CD4-positive, alpha-beta T cell (primary cell): ENCODE measurements at regions not wholly inside any gene's neighbourhood (a gene's known extent, or its start where the extent isn't known, plus 50 kb on each side); places are given as distances from the start of the nearest gene placed in this dataset.

ENCODE experiments used
- ATAC-seq: fragments of 200-7000 bp; cut with Tn5 transposase; one replicate; pipeline ENCODE4 v1.10.0; 2022; ENCODE audit warnings: mild to moderate bottlenecking; ENCODE audit not compliant: poor library complexity
- CTCF ChIA-PET: fragments of 350-600 bp; sonication (Branson Sonifier 250); formaldehyde crosslinking; loops from one replicate; lab custom pipeline; 2021; ENCODE audit warnings: antibody characterized with exemption, inconsistent platforms; lab: Charles Lee
- POLR2A ChIA-PET: fragments of 350-600 bp; sonication (Branson Sonifier 250); formaldehyde crosslinking; loops from one replicate; lab custom pipeline; 2021; ENCODE audit warnings: antibody characterized with exemption, inconsistent platforms; lab: Charles Lee
- DNase-seq, 14 experiments: peaks; one replicate each; pipeline ENCODE4 v3.0.0-alpha.2; 2013 to 2020; ENCODE audit warnings: mixed read lengths in 2 of 14
- H3K27ac ChIP-seq, 2 donors: one replicate each; pipeline versions ENCODE4 v1.5.1 to v1.7.0; 2013; ENCODE audit warnings: low read length in 2 of 2, low read depth in 1 of 2, mild to moderate bottlenecking in 1 of 2
- H3K27me3 ChIP-seq, 2 experiments: 1 replicate in 1 of 2; 2 replicates in 1 of 2; pipeline versions ENCODE4 v1.6.1 to v1.7.0; 2013; ENCODE audit warnings: low read length in 2 of 2, control low read depth in 1 of 2, mild to moderate bottlenecking in 1 of 2, moderate library complexity in 1 of 2; ENCODE audit not compliant: insufficient read depth in 2 of 2, control insufficient read depth in 1 of 2
- H3K36me3 ChIP-seq: one replicate; pipeline ENCODE4 v1.6.1; 2013; ENCODE audit warnings: low read length, control low read depth; ENCODE audit not compliant: insufficient read depth
- H3K4me1 ChIP-seq: one replicate; pipeline ENCODE4 v1.6.1; 2013; ENCODE audit warnings: low read length, control low read depth; ENCODE audit not compliant: insufficient read depth
- H3K4me3 ChIP-seq: one replicate; pipeline ENCODE4 v1.5.1; 2013; ENCODE audit warnings: mild to moderate bottlenecking, low read length, moderate library complexity
- H3K9me3 ChIP-seq, 2 experiments: 1 replicate in 1 of 2; 2 replicates in 1 of 2; pipeline versions ENCODE4 v1.6.1 to v1.7.0; 2013; ENCODE audit warnings: low read length in 2 of 2, mild to moderate bottlenecking in 2 of 2, control low read depth in 1 of 2, moderate library complexity in 1 of 2; ENCODE audit not compliant: control insufficient read depth in 1 of 2, insufficient read depth in 1 of 2
- H3K27ac Mint-ChIP-seq: one replicate; pipeline ENCODE4 v1.8.0; 2020; ENCODE audit warnings: mixed read lengths
- H3K27me3 Mint-ChIP-seq: one replicate; pipeline ENCODE4 v1.8.0; 2021; ENCODE audit warnings: mixed read lengths
- H3K36me3 Mint-ChIP-seq: one replicate; pipeline ENCODE4 v1.8.0; 2021; ENCODE audit warnings: low read depth, mixed read lengths
- H3K4me1 Mint-ChIP-seq: one replicate; pipeline ENCODE4 v1.8.0; 2021; ENCODE audit warnings: low read depth, mixed read lengths
- H3K4me3 Mint-ChIP-seq: one replicate; pipeline ENCODE4 v1.8.0; 2020; ENCODE audit warnings: mild to moderate bottlenecking, mixed read lengths
- H3K9me3 Mint-ChIP-seq: one replicate; pipeline ENCODE4 v1.8.0; 2020; ENCODE audit warnings: mixed read lengths
- intact Hi-C, 2 experiments: fragments of 100-400 bp; cut with DNase I in 1 of 2; cut with micrococcal nuclease in 1 of 2; formaldehyde crosslinking; loops; one replicate each; pipeline versions ENCODE4 v1.15.1 to v1.9.0; 2023 to 2025; cut with DNase I, micrococcal nuclease
- TF ChIP-seq, protein P1 (sequence below): fragments of 200-600 bp; IDR thresholded peaks from one replicate; pipeline ENCODE4 v1.8.0; 2022; ENCODE audit warnings: antibody characterized with exemption, mild to moderate bottlenecking

DNA sequence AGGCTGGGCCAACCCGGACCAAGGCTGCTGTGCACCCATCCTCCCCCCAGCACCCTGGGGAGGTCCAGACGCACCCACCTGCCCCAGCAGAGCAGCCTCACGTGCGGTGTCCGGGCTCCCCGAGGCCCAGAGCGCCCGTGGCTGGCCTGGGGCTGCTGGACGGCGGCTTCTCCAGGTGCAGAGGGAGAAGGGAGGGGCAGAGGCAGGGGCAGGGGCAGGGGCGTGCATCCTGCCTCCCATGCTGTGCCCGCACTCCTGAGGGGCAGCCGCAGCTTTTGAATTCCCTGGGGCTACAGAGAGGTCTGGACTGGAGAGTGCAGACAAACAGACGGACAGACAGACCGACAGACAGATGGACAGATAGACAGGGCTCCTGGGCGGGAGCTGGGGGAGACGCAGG lies 83.6 kb upstream of the PRR5 start:
- CTCF ChIA-PET, result no interaction called here
- Histone ChIP-seq H3K4me3 (no peak overlapping the region), H3K4me1 (peaks cover 42% of the 10 kb centered on the region), H3K27ac (no peak overlapping the region), H3K27me3 (no peaks in the 10 kb centered on the region), H3K36me3 (no peaks in the 10 kb centered on the region), H3K9me3 (peaks cover 19 to 37% of the 10 kb centered on the region in 2 experiments)
- TF ChIP-seq, protein P1, sequence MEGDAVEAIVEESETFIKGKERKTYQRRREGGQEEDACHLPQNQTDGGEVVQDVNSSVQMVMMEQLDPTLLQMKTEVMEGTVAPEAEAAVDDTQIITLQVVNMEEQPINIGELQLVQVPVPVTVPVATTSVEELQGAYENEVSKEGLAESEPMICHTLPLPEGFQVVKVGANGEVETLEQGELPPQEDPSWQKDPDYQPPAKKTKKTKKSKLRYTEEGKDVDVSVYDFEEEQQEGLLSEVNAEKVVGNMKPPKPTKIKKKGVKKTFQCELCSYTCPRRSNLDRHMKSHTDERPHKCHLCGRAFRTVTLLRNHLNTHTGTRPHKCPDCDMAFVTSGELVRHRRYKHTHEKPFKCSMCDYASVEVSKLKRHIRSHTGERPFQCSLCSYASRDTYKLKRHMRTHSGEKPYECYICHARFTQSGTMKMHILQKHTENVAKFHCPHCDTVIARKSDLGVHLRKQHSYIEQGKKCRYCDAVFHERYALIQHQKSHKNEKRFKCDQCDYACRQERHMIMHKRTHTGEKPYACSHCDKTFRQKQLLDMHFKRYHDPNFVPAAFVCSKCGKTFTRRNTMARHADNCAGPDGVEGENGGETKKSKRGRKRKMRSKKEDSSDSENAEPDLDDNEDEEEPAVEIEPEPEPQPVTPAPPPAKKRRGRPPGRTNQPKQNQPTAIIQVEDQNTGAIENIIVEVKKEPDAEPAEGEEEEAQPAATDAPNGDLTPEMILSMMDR, result no peak
- Mint-ChIP-seq H3K9me3 (peaks cover 2% of the 10 kb centered on the region), H3K4me3 (no peak overlapping the region), H3K36me3 (no peaks in the 10 kb centered on the region), H3K27ac (no peak overlapping the region), H3K27me3 (no peaks in the 10 kb centered on the region), H3K4me1 (no peaks in the 10 kb centered on the region)
- DNase-seq (peak in 1 of 14 experiments; percentile 14), ATAC-seq (no peak)
- POLR2A ChIA-PET, result no interaction called here
- intact Hi-C loops, result no loop called here

DNA sequence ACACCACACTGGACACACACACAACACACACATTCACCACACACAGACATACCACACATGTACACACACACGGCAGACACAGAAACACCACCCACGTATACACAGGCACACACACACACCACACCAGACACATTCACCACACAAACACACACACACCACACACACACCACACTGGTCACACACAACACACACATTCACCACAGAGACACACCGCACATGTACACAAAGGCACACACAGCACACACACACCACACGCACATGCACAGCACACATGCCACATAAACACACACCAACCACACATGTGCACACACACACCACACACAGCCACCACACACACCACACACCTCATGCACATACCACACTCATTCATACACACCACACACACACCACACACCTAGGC lies 84.2 kb upstream of the PRR5 start:
- Histone ChIP-seq H3K4me1 (peaks cover 42% of the 10 kb centered on the region), H3K9me3 (peaks cover 25 to 39% of the 10 kb centered on the region in 2 experiments), H3K27me3 (no peaks in the 10 kb centered on the region), H3K27ac (no peak overlapping the region), H3K36me3 (no peaks in the 10 kb centered on the region), H3K4me3 (no peak overlapping the region)
- no peaks in the 10 kb centered on the region for H3K27me3 Mint-ChIP-seq
- peaks cover 2% of the 10 kb centered on the region for H3K9me3 Mint-ChIP-seq
- H3K4me1 Mint-ChIP-seq, result no peaks in the 10 kb centered on the region
- intact Hi-C loops, result no loop called here
- ChIA-PET CTCF (no interaction called here), POLR2A (no interaction called here)
- H3K27ac Mint-ChIP-seq, result no peak overlapping the region
- ATAC-seq (no peak), DNase-seq (peak in 1 of 14 experiments; percentile 11)
- no peak overlapping the region for H3K4me3 Mint-ChIP-seq
- TF ChIP-seq, protein P1, result no peak
- H3K36me3 Mint-ChIP-seq, result no peaks in the 10 kb centered on the region

DNA sequence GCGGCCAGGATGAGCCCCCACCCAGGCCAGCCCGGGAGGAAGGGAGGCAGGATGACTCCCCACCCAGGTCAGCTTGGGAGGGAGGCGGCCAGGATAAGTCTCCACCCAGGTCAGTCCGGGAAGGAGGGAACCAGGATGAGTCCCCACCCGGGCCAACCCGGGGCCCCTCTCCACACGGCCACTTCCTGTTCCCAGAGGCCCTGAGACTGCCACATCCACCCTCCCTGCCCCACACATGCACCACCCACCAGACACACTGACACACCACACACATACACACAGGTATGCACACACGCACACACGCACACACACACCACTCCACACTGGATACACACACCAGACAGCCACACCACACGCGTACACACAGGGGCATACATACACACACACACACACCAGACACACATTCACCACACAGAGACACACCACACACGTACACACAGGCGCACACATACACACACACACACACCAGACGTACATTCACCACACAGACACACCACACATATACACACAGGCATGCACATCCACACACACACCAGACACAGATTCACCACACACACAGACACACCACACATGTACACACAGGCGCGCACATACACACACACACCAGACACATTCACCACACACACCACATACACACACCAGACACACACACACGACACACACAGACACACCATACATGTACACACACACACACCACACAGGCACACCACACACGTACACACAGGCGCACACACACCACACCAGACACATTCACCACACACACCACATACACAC lies 84.9 kb upstream of the PRR5 start:
- no peaks in the 10 kb centered on the region for H3K27me3 ChIP-seq
- ChIA-PET CTCF (no interaction called here), POLR2A (no interaction called here)
- peaks cover 39% of the 10 kb centered on the region for H3K4me1 ChIP-seq
- no peaks in the 10 kb centered on the region for H3K36me3 Mint-ChIP-seq
- H3K27ac ChIP-seq, result no peak overlapping the region
- no peaks in the 10 kb centered on the region for H3K4me1 Mint-ChIP-seq
- H3K4me3 ChIP-seq, result no peak overlapping the region
- peaks cover 32 to 43% of the 10 kb centered on the region in 2 experiments for H3K9me3 ChIP-seq
- no peak overlapping the region for H3K4me3 Mint-ChIP-seq
- H3K27me3 Mint-ChIP-seq, result no peaks in the 10 kb centered on the region
- intact Hi-C loops, result no loop called here
- peaks cover 2% of the 10 kb centered on the region for H3K9me3 Mint-ChIP-seq
- TF ChIP-seq, protein P1, result no peak
- H3K36me3 ChIP-seq, result no peaks in the 10 kb centered on the region
- no peak for ATAC-seq
- no peak overlapping the region for H3K27ac Mint-ChIP-seq
- peak in 1 of 14 experiments; percentile 31 for DNase-seq
